Sigmoid colon (tissue), 4 donors: ENCODE measurements at regions not wholly inside any gene's neighbourhood (a gene's known extent, or its start where the extent isn't known, plus 50 kb on each side); places are given as distances from the start of the nearest gene placed in this dataset.

Experiments used
- CTCF ChIP-seq, 4 experiments: fragments of 450-650 bp in 3 of 4; fragments of 200-600 bp in 1 of 4; IDR thresholded peaks; one replicate each; pipeline ENCODE4 v1.5.1; 2016 to 2019; ENCODE audit warnings: antibody characterized with exemption in 4 of 4, mild to moderate bottlenecking in 3 of 4, moderate library complexity in 2 of 4
- POLR2A ChIP-seq, 2 donors: fragments of 450-650 bp; IDR thresholded peaks; one replicate each; pipeline ENCODE4 v1.6.1; 2016; ENCODE audit warnings: antibody characterized with exemption in 2 of 2, mild to moderate bottlenecking in 2 of 2, moderate library complexity in 2 of 2
- POLR2AphosphoS5 ChIP-seq, 4 donors: sonication (generic); formaldehyde crosslinking; IDR thresholded peaks; one replicate each; pipeline ENCODE4 v1.6.1; 2017; ENCODE audit warnings: antibody characterized with exemption in 4 of 4

GRCh38 chr2:207437524-207438143 is 92.1 kb upstream of the CREB1 start:
- TF ChIP-seq POLR2A (IDR thresholded peaks at IDR 0.05): no peak
- TF ChIP-seq POLR2AphosphoS5 (IDR thresholded peaks at IDR 0.05): no peak
- no peak for TF ChIP-seq CTCF (IDR thresholded peaks at IDR 0.05)
